HEK293 (cell line): ENCODE measurements at regions not wholly inside any gene's neighbourhood (a gene's known extent, or its start where the extent isn't known, plus 50 kb on each side); places are given as distances from the start of the nearest gene placed in this dataset.

Experiments used
- ZNF121 ChIP-seq: fragments of 450-650 bp; formaldehyde crosslinking; IDR thresholded peaks from 2 replicates; pipeline ENCODE4 v1.5.1; 2016; ENCODE audit warnings: missing biosample characterization, missing genetic modification characterization
- ZNF830 ChIP-seq: fragments of 450-650 bp; IDR thresholded peaks from 2 replicates; pipeline ENCODE4 v1.5.0; 2018; ENCODE audit warnings: missing biosample characterization, missing genetic modification characterization, low read depth, mild to moderate bottlenecking, moderate library complexity

DNA sequence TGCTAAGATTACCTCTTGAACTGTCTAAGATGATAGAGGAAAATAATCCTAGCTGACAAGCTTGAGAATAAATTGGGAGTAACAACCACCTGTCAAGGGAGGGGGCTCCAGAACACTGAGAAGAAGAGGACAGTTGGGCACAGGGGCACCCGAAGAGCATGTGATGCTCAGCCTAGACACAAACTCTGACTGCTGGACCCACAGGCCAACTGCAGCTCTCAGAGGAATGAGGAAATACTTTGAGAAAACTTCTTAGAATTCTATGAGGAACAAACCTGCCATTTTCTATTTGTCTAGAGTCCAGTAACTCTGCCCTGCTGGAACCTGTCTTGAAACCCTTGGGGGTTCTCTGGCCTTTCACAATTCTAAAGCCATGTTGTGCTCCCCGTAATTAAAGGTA is 124.1 kb upstream of the KCNK2 start:
- TF ChIP-seq ZNF121: no peak
- TF ChIP-seq ZNF830 (tag by site-specific recombination): no peak
